H9 (cell line): ENCODE measurements at regions not wholly inside any gene's neighbourhood (a gene's known extent, or its start where the extent isn't known, plus 50 kb on each side); places are given as distances from the start of the nearest gene placed in this dataset.

Experiments used
- DNase-seq: peaks from one replicate; pipeline ENCODE4 v3.0.0-alpha.2; 2017
- H2AFZ ChIP-seq: one replicate; pipeline ENCODE4 v1.6.1; 2013; ENCODE audit warnings: mild to moderate bottlenecking, low read length, control low read depth, moderate library complexity
- H2AK5ac ChIP-seq: 2 replicates; pipeline ENCODE4 v1.6.1; 2013; ENCODE audit warnings: low read length, control low read depth, mixed read lengths; ENCODE audit not compliant: insufficient read length
- H2BK120ac ChIP-seq: one replicate; pipeline ENCODE4 v1.6.1; 2013; ENCODE audit warnings: low read depth, mild to moderate bottlenecking, low read length, control low read depth, inconsistent platforms; ENCODE audit not compliant: poor library complexity, severe bottlenecking
- H2BK12ac ChIP-seq: 2 replicates; pipeline ENCODE4 v1.6.1; 2013; ENCODE audit warnings: low read length, control low read depth, mixed read lengths, low read depth; ENCODE audit not compliant: insufficient read length
- H2BK15ac ChIP-seq: 2 replicates; pipeline ENCODE4 v1.6.1; 2013; ENCODE audit warnings: low read depth, low read length, control low read depth
- H2BK20ac ChIP-seq: one replicate; pipeline ENCODE4 v1.6.1; 2013; ENCODE audit warnings: low read depth, mild to moderate bottlenecking, low read length, control low read depth, inconsistent platforms; ENCODE audit not compliant: poor library complexity, severe bottlenecking
- H2BK5ac ChIP-seq: 2 replicates; pipeline ENCODE4 v1.6.1; 2013; ENCODE audit warnings: low read length, control low read depth, mixed read lengths; ENCODE audit not compliant: insufficient read length
- H3K14ac ChIP-seq: 2 replicates; pipeline ENCODE4 v1.6.1; 2013; ENCODE audit warnings: low read length, control low read depth; ENCODE audit not compliant: insufficient read depth
- H3K18ac ChIP-seq: 2 replicates; pipeline ENCODE4 v1.6.1; 2013; ENCODE audit warnings: low read depth, mild to moderate bottlenecking, mixed read lengths, low read length, control low read depth; ENCODE audit not compliant: insufficient read length
- H3K23ac ChIP-seq: 2 replicates; pipeline ENCODE4 v1.6.1; 2013; ENCODE audit warnings: low read length, control low read depth, mixed read lengths, low read depth; ENCODE audit not compliant: insufficient read length
- H3K23me2 ChIP-seq: 2 replicates; pipeline ENCODE4 v1.6.1; 2013; ENCODE audit warnings: low read depth, mild to moderate bottlenecking, mixed read lengths, low read length, control low read depth; ENCODE audit not compliant: insufficient read length, poor library complexity, severe bottlenecking
- H3K27ac ChIP-seq: 2 replicates; pipeline ENCODE4 v1.5.1; 2013; ENCODE audit warnings: low read length, control low read depth, mixed read lengths, low read depth; ENCODE audit not compliant: insufficient read length
- H3K27me3 ChIP-seq: 2 replicates; pipeline ENCODE4 v1.6.1; 2013; ENCODE audit warnings: low read length, control low read depth, inconsistent platforms; ENCODE audit not compliant: insufficient read depth
- H3K4ac ChIP-seq: 2 replicates; pipeline ENCODE4 v1.6.1; 2013; ENCODE audit warnings: low read depth, mild to moderate bottlenecking, control low read depth, inconsistent platforms, low read length, moderate library complexity
- H3K4me1 ChIP-seq: 2 replicates; pipeline ENCODE4 v1.6.1; 2013; ENCODE audit warnings: low read length, control low read depth, inconsistent platforms; ENCODE audit not compliant: insufficient read depth
- H3K4me2 ChIP-seq: 2 replicates; pipeline ENCODE4 v1.6.1; 2013; ENCODE audit warnings: low read length, control low read depth, mixed read lengths; ENCODE audit not compliant: insufficient read length, insufficient read depth
- H3K56ac ChIP-seq: 2 replicates; pipeline ENCODE4 v1.6.1; 2013; ENCODE audit warnings: low read depth, mild to moderate bottlenecking, mixed read lengths, low read length, control low read depth; ENCODE audit not compliant: insufficient read length
- H3K79me1 ChIP-seq: 2 replicates; pipeline ENCODE4 v1.6.1; 2013; ENCODE audit warnings: low read depth, mild to moderate bottlenecking, moderate library complexity, low read length, control low read depth, inconsistent platforms; ENCODE audit not compliant: insufficient read depth, poor library complexity, severe bottlenecking
- H3K79me2 ChIP-seq: 2 replicates; pipeline ENCODE4 v1.6.1; 2013; ENCODE audit warnings: low read length, control low read depth, inconsistent platforms; ENCODE audit not compliant: insufficient read depth
- H3K9ac ChIP-seq: 2 replicates; pipeline ENCODE4 v1.6.1; 2013; ENCODE audit warnings: low read length, control low read depth, mixed read lengths; ENCODE audit not compliant: insufficient read length; ENCODE audit errors: extremely low read depth
- H3K9me3 ChIP-seq: one replicate; pipeline ENCODE4 v1.6.1; 2013; ENCODE audit warnings: low read depth, low read length, inconsistent platforms; ENCODE audit not compliant: control insufficient read depth
- H3T11ph ChIP-seq: one replicate; pipeline ENCODE4 v1.6.1; 2013; ENCODE audit warnings: mild to moderate bottlenecking, low read length, control low read depth, inconsistent platforms
- H4K20me1 ChIP-seq: one replicate; pipeline ENCODE4 v1.6.1; 2013; ENCODE audit not compliant: control insufficient read depth, insufficient read length, insufficient read depth
- H4K5ac ChIP-seq: 2 replicates; pipeline ENCODE4 v1.6.1; 2013; ENCODE audit warnings: low read depth, mild to moderate bottlenecking, mixed read lengths, low read length, control low read depth; ENCODE audit not compliant: insufficient read length
- H4K8ac ChIP-seq: replicated peaks from 2 replicates; pipeline ENCODE4 v1.6.1; 2013; ENCODE audit warnings: low read length, control low read depth, mixed read lengths, low read depth; ENCODE audit not compliant: insufficient read length
- H4K91ac ChIP-seq: 2 replicates; pipeline ENCODE4 v1.6.1; 2013; ENCODE audit warnings: low read depth, mild to moderate bottlenecking, moderate library complexity, mixed read lengths, low read length, control low read depth; ENCODE audit not compliant: insufficient read length
- H3K27ac Mint-ChIP-seq, 3 experiments: 2 replicates in 2 of 3; 3 replicates in 1 of 3; pipeline ENCODE4 v1.8.0; 2020 to 2021; ENCODE audit warnings: mixed read lengths in 3 of 3, mild to moderate bottlenecking in 1 of 3, moderate library complexity in 1 of 3
- H3K27me3 Mint-ChIP-seq: 2 replicates; pipeline ENCODE4 v1.8.0; 2021; ENCODE audit warnings: low read depth, mild to moderate bottlenecking, moderate library complexity, mixed read lengths
- H3K36me3 Mint-ChIP-seq, 3 experiments: 2 replicates in 2 of 3; 3 replicates in 1 of 3; pipeline ENCODE4 v1.8.0; 2020 to 2021; ENCODE audit warnings: low read depth in 3 of 3, mixed read lengths in 3 of 3; ENCODE audit not compliant: insufficient read depth in 1 of 3
- H3K4me1 Mint-ChIP-seq, 2 experiments: 2 replicates each; pipeline ENCODE4 v1.8.0; 2020; ENCODE audit warnings: mixed read lengths in 2 of 2
- H3K4me3 Mint-ChIP-seq, 2 experiments: 2 replicates in 1 of 2; 3 replicates in 1 of 2; pipeline ENCODE4 v1.8.0; 2020 to 2021; ENCODE audit warnings: mild to moderate bottlenecking in 2 of 2, mixed read lengths in 2 of 2, moderate library complexity in 1 of 2
- H3K9me3 Mint-ChIP-seq, 2 experiments: 2 replicates in 1 of 2; 3 replicates in 1 of 2; pipeline ENCODE4 v1.8.0; 2020; ENCODE audit warnings: mild to moderate bottlenecking in 2 of 2, mixed read lengths in 2 of 2, moderate library complexity in 1 of 2
- WGBS: extraction: QIAGEN DNeasy Blood & Tissue Kit; methylation state at CpG from one replicate; pipeline ENCODE4 v1.1.7; 2013; ENCODE audit warnings: missing lambda C conversion rate, low lambda C conversion rate, mixed read lengths; ENCODE audit not compliant: insufficient read length; ENCODE audit errors: extremely low coverage; 5-methylcytosine and 5-hydroxymethylcytosine counted together
- TF ChIP-seq, protein P1 (sequence below): fragments of 200-600 bp; sonication (generic); conservative IDR thresholded peaks from 3 replicates; pipeline ENCODE4 v1.8.0; 2021; ENCODE audit warnings: antibody characterized with exemption, mild to moderate bottlenecking

- H3K36me3 Mint-ChIP-seq, result no peaks in the 10 kb centered on the region; a peak in 1 of 7 replicates
- no peak overlapping the region for H2BK15ac ChIP-seq
- TF ChIP-seq, protein P1, sequence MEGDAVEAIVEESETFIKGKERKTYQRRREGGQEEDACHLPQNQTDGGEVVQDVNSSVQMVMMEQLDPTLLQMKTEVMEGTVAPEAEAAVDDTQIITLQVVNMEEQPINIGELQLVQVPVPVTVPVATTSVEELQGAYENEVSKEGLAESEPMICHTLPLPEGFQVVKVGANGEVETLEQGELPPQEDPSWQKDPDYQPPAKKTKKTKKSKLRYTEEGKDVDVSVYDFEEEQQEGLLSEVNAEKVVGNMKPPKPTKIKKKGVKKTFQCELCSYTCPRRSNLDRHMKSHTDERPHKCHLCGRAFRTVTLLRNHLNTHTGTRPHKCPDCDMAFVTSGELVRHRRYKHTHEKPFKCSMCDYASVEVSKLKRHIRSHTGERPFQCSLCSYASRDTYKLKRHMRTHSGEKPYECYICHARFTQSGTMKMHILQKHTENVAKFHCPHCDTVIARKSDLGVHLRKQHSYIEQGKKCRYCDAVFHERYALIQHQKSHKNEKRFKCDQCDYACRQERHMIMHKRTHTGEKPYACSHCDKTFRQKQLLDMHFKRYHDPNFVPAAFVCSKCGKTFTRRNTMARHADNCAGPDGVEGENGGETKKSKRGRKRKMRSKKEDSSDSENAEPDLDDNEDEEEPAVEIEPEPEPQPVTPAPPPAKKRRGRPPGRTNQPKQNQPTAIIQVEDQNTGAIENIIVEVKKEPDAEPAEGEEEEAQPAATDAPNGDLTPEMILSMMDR, result no peak
- no peak overlapping the region for H3K4ac ChIP-seq
- H3K27ac Mint-ChIP-seq, result no peak overlapping the region
- H2BK120ac ChIP-seq, result no peak overlapping the region
- H3K9ac ChIP-seq, result no peak overlapping the region
- no peaks in the 10 kb centered on the region for H3K4me1 ChIP-seq
- H3K79me1 ChIP-seq, result no peaks in the 10 kb centered on the region
- no peak overlapping the region for H2AK5ac ChIP-seq
- peaks cover 4% of the 10 kb centered on the region; the same call in 1 of the 2 replicates for H3K27me3 Mint-ChIP-seq
- no peak overlapping the region for H3K56ac ChIP-seq
- DNase-seq, result no peak
- no peak overlapping the region for H4K91ac ChIP-seq
- no peaks in the 10 kb centered on the region; the same call in 1 of the 2 replicates for H3K27me3 ChIP-seq
- no peak overlapping the region for H3K4me3 Mint-ChIP-seq
- no peaks in the 10 kb centered on the region for H3K23me2 ChIP-seq
- no peak overlapping the region for H4K5ac ChIP-seq
- H3K4me2 ChIP-seq, result no peak overlapping the region
- H3T11ph ChIP-seq, result no peak overlapping the region
- no peak overlapping the region for H3K27ac ChIP-seq
- H3K4me1 Mint-ChIP-seq, result no peaks in the 10 kb centered on the region
- no peak overlapping the region for H3K14ac ChIP-seq
- H2BK12ac ChIP-seq, result no peak overlapping the region
- H3K79me2 ChIP-seq, result no peaks in the 10 kb centered on the region
- peaks cover 0 to 2% of the 10 kb centered on the region in 2 experiments; a peak in 2 of 5 replicates for H3K9me3 Mint-ChIP-seq
- no peak overlapping the region for H2BK20ac ChIP-seq
- H2BK5ac ChIP-seq, result no peak overlapping the region
- no CpG with 5 or more reads among the region's 3 CpGs for WGBS
- H3K18ac ChIP-seq, result no peak overlapping the region
- no peaks in the 10 kb centered on the region for H4K20me1 ChIP-seq
- no peak overlapping the region for H3K23ac ChIP-seq
- H3K9me3 ChIP-seq, result no peaks in the 10 kb centered on the region
- H2AFZ ChIP-seq, result no peak overlapping the region
- no peak overlapping the region for H4K8ac ChIP-seq
These were observed 90.0 kb upstream of the PLXNA4 start for GRCh38 chr7:132666071-132666773.
